ENCODE measurements at regions not wholly inside any gene's neighbourhood (a gene's known extent, or its start where the extent isn't known, plus 50 kb on each side); places are given as distances from the start of the nearest gene placed in this dataset.

GRCh38 chr20:22819112-22819511, 216.0 kb upstream of the SSTR4 start:
- ChIA-PET POLR2A (ENCODE audit: low non-redundant PET) (no interaction called here), CTCF (interaction anchor here (0.6 kb wide), 1 partner anchor 32 kb away, joined by 4 read pairs; no protein-coding TSS in a partner anchor)
- intact Hi-C loops (cut with micrococcal nuclease; ENCODE audit: unreplicated experiment), result no loop called here
- no peaks in the 10 kb centered on the region for H3K9me3 ChIP-seq (ENCODE audit: low read depth, low read length, poor library complexity, severe bottlenecking)
- TF ChIP-seq CTCF (conservative IDR thresholded peaks at IDR 0.05; ENCODE audit: low read depth, low read length), result no peak
- DNase-seq (ENCODE audit: low spot score), result no peak
- no peaks in the 10 kb centered on the region for H3K4me1 ChIP-seq (ENCODE audit: insufficient read depth, low read length, poor library complexity, severe bottlenecking)
- no TSS peak for BruUV-seq (replicated peaks)
- H3K4me3 ChIP-seq (ENCODE audit: low read depth, low read length, poor library complexity, severe bottlenecking), result no peak overlapping the region
- H3K27ac ChIP-seq (ENCODE audit: low read depth, low read length, poor library complexity, severe bottlenecking), result no peak overlapping the region
- no peaks in the 10 kb centered on the region for H3K27me3 ChIP-seq (replicated peaks; ENCODE audit: insufficient read depth, low read depth, low read length, poor library complexity)
- H3K36me3 ChIP-seq (ENCODE audit: insufficient read depth, low read length, poor library complexity, severe bottlenecking), result no peaks in the 10 kb centered on the region

- POLR2A ChIA-PET (ENCODE audit: low non-redundant PET), result no interaction called here
- no peak for DNase-seq (ENCODE audit: low spot score)
- Histone ChIP-seq H3K4me1 (ENCODE audit: insufficient read depth, low read length, poor library complexity, severe bottlenecking) (no peaks in the 10 kb centered on the region), H3K27ac (ENCODE audit: low read depth, low read length, poor library complexity, severe bottlenecking) (no peak overlapping the region), H3K36me3 (ENCODE audit: insufficient read depth, low read length, poor library complexity, severe bottlenecking) (no peaks in the 10 kb centered on the region), H3K27me3 (replicated peaks; ENCODE audit: insufficient read depth, low read depth, low read length, poor library complexity) (no peaks in the 10 kb centered on the region), H3K9me3 (ENCODE audit: low read depth, low read length, poor library complexity, severe bottlenecking) (no peaks in the 10 kb centered on the region), H3K4me3 (ENCODE audit: low read depth, low read length, poor library complexity, severe bottlenecking) (no peak overlapping the region)
- CTCF ChIA-PET, result no interaction called here
- no TSS peak for BruUV-seq (replicated peaks)
- intact Hi-C loops (cut with micrococcal nuclease; ENCODE audit: unreplicated experiment), result no loop called here
- TF ChIP-seq CTCF (conservative IDR thresholded peaks at IDR 0.05; ENCODE audit: low read depth, low read length) (no peak), EZH2 (IDR thresholded peaks at IDR 0.05; ENCODE audit: borderline replicate concordance, low read depth, low read length, poor library complexity, severe bottlenecking) (no peak)
Measured at GRCh38 chr20:22819784-22820183, 215.3 kb upstream of the SSTR4 start.

- TF ChIP-seq EZH2 (IDR thresholded peaks at IDR 0.05; ENCODE audit: borderline replicate concordance, low read depth, low read length, poor library complexity, severe bottlenecking) (no peak), CTCF (conservative IDR thresholded peaks at IDR 0.05; ENCODE audit: low read depth, low read length) (no peak)
- no peak overlapping the region for H3K27ac ChIP-seq (ENCODE audit: low read depth, low read length, poor library complexity, severe bottlenecking)
- H3K9me3 ChIP-seq (ENCODE audit: low read depth, low read length, poor library complexity, severe bottlenecking), result no peaks in the 10 kb centered on the region
- H3K4me1 ChIP-seq (ENCODE audit: insufficient read depth, low read length, poor library complexity, severe bottlenecking), result no peaks in the 10 kb centered on the region
- POLR2A ChIA-PET (ENCODE audit: low non-redundant PET), result no interaction called here
- no peak overlapping the region for H3K4me3 ChIP-seq (ENCODE audit: low read depth, low read length, poor library complexity, severe bottlenecking)
- no peaks in the 10 kb centered on the region for H3K36me3 ChIP-seq (ENCODE audit: insufficient read depth, low read length, poor library complexity, severe bottlenecking)
- no peaks in the 10 kb centered on the region for H3K27me3 ChIP-seq (replicated peaks; ENCODE audit: insufficient read depth, low read depth, low read length, poor library complexity)
- intact Hi-C loops (cut with micrococcal nuclease; ENCODE audit: unreplicated experiment), result no loop called here
- DNase-seq (ENCODE audit: low spot score), result no peak
- BruUV-seq (replicated peaks), result no TSS peak
- CTCF ChIA-PET, result interaction anchor here (0.6 kb wide), 1 partner anchor 511 kb away, joined by 3 read pairs; no protein-coding TSS in a partner anchor
Measured at GRCh38 chr20:22821081-22821727, 213.9 kb upstream of the SSTR4 start.
